A172 (cell line): ENCODE measurements at regions not wholly inside any gene's neighbourhood (a gene's known extent, or its start where the extent isn't known, plus 50 kb on each side); places are given as distances from the start of the nearest gene placed in this dataset.
"Not testable (repeated sequence)": the region's sequence is repeated elsewhere in the genome, so short reads cannot be mapped to it uniquely, and the experiment has no call there.

Source experiments
- DNase-seq: peaks from one replicate; pipeline ENCODE4 v3.0.0-alpha.2; 2015; ENCODE audit warnings: low spot score

GRCh38 chr10:7108141-7108540 is 302.7 kb downstream of the SFMBT2 start:
- no peak for DNase-seq

GRCh38 chr10:7107285-7107684 is 303.5 kb downstream of the SFMBT2 start:
- no peak for DNase-seq

GRCh38 chr10:7104379-7104778 is 306.5 kb downstream of the SFMBT2 start:
- DNase-seq: not testable (repeated sequence)

GRCh38 chr10:7102557-7103349 is 308.1 kb downstream of the SFMBT2 start:
- peak; percentile 4 for DNase-seq

- no peak for DNase-seq
Observed at GRCh38 chr10:7102084-7102483, 308.8 kb downstream of the SFMBT2 start.

GRCh38 chr10:7101451-7101850 is 309.4 kb downstream of the SFMBT2 start:
- DNase-seq: no peak

GRCh38 chr10:7100032-7100702 is 310.7 kb downstream of the SFMBT2 start:
- DNase-seq: no peak

GRCh38 chr10:7098160-7098762 is 312.6 kb downstream of the SFMBT2 start:
- no peak for DNase-seq

- no peak for DNase-seq
Observed at GRCh38 chr10:7094781-7095180, 316.1 kb downstream of the SFMBT2 start.

GRCh38 chr10:7093368-7093767 is 317.5 kb downstream of the SFMBT2 start:
- no peak for DNase-seq

GRCh38 chr10:7092603-7093002 is 318.2 kb downstream of the SFMBT2 start:
- DNase-seq: no peak

GRCh38 chr10:7090529-7090928 is 320.3 kb downstream of the SFMBT2 start:
- no peak for DNase-seq

GRCh38 chr10:7085913-7086589 is 324.8 kb downstream of the SFMBT2 start:
- DNase-seq: no peak

- no peak for DNase-seq
Observed at GRCh38 chr10:7085147-7085912, 325.5 kb downstream of the SFMBT2 start.

GRCh38 chr10:7084280-7085005 is 326.4 kb downstream of the SFMBT2 start:
- DNase-seq: no peak

- DNase-seq: no peak
Observed at GRCh38 chr10:7082967-7083366, 327.9 kb downstream of the SFMBT2 start.

GRCh38 chr10:7077880-7078279 is 333.0 kb downstream of the SFMBT2 start:
- no peak for DNase-seq

GRCh38 chr10:7075851-7076250 is 335.0 kb downstream of the SFMBT2 start:
- no peak for DNase-seq

- DNase-seq: no peak
Observed at GRCh38 chr10:7075110-7075509, 335.7 kb downstream of the SFMBT2 start.

GRCh38 chr10:7071421-7071820 is 339.4 kb downstream of the SFMBT2 start:
- DNase-seq: no peak

- no peak for DNase-seq
Observed at GRCh38 chr10:7070950-7071349, 339.9 kb downstream of the SFMBT2 start.
